ENCODE measurements at regions not wholly inside any gene's neighbourhood (a gene's known extent, or its start where the extent isn't known, plus 50 kb on each side); places are given as distances from the start of the nearest gene placed in this dataset.

- TF ChIP-seq, protein P1, sequence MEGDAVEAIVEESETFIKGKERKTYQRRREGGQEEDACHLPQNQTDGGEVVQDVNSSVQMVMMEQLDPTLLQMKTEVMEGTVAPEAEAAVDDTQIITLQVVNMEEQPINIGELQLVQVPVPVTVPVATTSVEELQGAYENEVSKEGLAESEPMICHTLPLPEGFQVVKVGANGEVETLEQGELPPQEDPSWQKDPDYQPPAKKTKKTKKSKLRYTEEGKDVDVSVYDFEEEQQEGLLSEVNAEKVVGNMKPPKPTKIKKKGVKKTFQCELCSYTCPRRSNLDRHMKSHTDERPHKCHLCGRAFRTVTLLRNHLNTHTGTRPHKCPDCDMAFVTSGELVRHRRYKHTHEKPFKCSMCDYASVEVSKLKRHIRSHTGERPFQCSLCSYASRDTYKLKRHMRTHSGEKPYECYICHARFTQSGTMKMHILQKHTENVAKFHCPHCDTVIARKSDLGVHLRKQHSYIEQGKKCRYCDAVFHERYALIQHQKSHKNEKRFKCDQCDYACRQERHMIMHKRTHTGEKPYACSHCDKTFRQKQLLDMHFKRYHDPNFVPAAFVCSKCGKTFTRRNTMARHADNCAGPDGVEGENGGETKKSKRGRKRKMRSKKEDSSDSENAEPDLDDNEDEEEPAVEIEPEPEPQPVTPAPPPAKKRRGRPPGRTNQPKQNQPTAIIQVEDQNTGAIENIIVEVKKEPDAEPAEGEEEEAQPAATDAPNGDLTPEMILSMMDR (IDR thresholded peaks at IDR 0.05; ENCODE audit: insufficient read depth, low read length), result no peak
- TF ChIP-seq, protein P2, sequence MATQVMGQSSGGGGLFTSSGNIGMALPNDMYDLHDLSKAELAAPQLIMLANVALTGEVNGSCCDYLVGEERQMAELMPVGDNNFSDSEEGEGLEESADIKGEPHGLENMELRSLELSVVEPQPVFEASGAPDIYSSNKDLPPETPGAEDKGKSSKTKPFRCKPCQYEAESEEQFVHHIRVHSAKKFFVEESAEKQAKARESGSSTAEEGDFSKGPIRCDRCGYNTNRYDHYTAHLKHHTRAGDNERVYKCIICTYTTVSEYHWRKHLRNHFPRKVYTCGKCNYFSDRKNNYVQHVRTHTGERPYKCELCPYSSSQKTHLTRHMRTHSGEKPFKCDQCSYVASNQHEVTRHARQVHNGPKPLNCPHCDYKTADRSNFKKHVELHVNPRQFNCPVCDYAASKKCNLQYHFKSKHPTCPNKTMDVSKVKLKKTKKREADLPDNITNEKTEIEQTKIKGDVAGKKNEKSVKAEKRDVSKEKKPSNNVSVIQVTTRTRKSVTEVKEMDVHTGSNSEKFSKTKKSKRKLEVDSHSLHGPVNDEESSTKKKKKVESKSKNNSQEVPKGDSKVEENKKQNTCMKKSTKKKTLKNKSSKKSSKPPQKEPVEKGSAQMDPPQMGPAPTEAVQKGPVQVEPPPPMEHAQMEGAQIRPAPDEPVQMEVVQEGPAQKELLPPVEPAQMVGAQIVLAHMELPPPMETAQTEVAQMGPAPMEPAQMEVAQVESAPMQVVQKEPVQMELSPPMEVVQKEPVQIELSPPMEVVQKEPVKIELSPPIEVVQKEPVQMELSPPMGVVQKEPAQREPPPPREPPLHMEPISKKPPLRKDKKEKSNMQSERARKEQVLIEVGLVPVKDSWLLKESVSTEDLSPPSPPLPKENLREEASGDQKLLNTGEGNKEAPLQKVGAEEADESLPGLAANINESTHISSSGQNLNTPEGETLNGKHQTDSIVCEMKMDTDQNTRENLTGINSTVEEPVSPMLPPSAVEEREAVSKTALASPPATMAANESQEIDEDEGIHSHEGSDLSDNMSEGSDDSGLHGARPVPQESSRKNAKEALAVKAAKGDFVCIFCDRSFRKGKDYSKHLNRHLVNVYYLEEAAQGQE (IDR thresholded peaks at IDR 0.05; ENCODE audit: insufficient replicate concordance, low read depth), result no peak
- no peak for TF ChIP-seq SPI1 (IDR thresholded peaks at IDR 0.05; ENCODE audit: borderline replicate concordance, low read depth)
These were observed 53.2 kb upstream of the KMT2C start for GRCh38 chr7:152489044-152489443.
